GM23248 (cell line): ENCODE measurements at regions not wholly inside any gene's neighbourhood (a gene's known extent, or its start where the extent isn't known, plus 50 kb on each side); places are given as distances from the start of the nearest gene placed in this dataset.

Experiments used
- DNase-seq: peaks from one replicate; pipeline ENCODE4 v3.0.0-alpha.2; 2015
- H2AFZ ChIP-seq: fragments of 200-600 bp; sonication (generic); 2 replicates; pipeline ENCODE4 v1.6.1; 2016; ENCODE audit warnings: antibody characterized with exemption
- H3F3A ChIP-seq: fragments of 200-600 bp; sonication (generic); 2 replicates; pipeline ENCODE4 v1.6.1; 2016; ENCODE audit warnings: mild to moderate bottlenecking, antibody characterized with exemption, mixed run types; ENCODE audit not compliant: insufficient read depth
- H3K27ac ChIP-seq: fragments of 200-600 bp; sonication (generic); 2 replicates; pipeline ENCODE4 v1.5.1; 2016; ENCODE audit warnings: mild to moderate bottlenecking
- H3K27me3 ChIP-seq: fragments of 200-600 bp; sonication (generic); replicated peaks from 2 replicates; pipeline ENCODE4 v1.6.1; 2016; ENCODE audit warnings: mild to moderate bottlenecking; ENCODE audit not compliant: insufficient read depth
- H3K36me3 ChIP-seq: fragments of 200-600 bp; sonication (generic); 2 replicates; pipeline ENCODE4 v1.6.1; 2016; ENCODE audit warnings: low read depth, mild to moderate bottlenecking
- H3K4me1 ChIP-seq: fragments of 200-600 bp; sonication (generic); 2 replicates; pipeline ENCODE4 v1.6.1; 2016; ENCODE audit warnings: mild to moderate bottlenecking; ENCODE audit not compliant: insufficient read depth
- H3K4me2 ChIP-seq: fragments of 200-600 bp; sonication (generic); one replicate; pipeline ENCODE4 v1.6.1; 2016; ENCODE audit warnings: mild to moderate bottlenecking; ENCODE audit not compliant: unreplicated experiment
- H3K4me3 ChIP-seq: fragments of 200-600 bp; sonication (generic); 2 replicates; pipeline ENCODE4 v1.5.1; 2016; ENCODE audit warnings: mild to moderate bottlenecking
- H3K79me2 ChIP-seq: fragments of 200-600 bp; sonication (generic); 2 replicates; pipeline ENCODE4 v1.6.1; 2016; ENCODE audit warnings: mild to moderate bottlenecking; ENCODE audit not compliant: insufficient read depth
- H3K9ac ChIP-seq: fragments of 200-600 bp; sonication (generic); 2 replicates; pipeline ENCODE4 v1.6.1; 2016; ENCODE audit warnings: mild to moderate bottlenecking
- H3K9me2 ChIP-seq: fragments of 200-600 bp; sonication (generic); 2 replicates; pipeline ENCODE4 v1.6.1; 2016; ENCODE audit warnings: mixed run types, mild to moderate bottlenecking, moderate library complexity; ENCODE audit not compliant: insufficient read depth
- H3K9me3 ChIP-seq: fragments of 200-600 bp; sonication (generic); one replicate; pipeline ENCODE4 v1.6.1; 2017; ENCODE audit warnings: low read depth
- H4K20me1 ChIP-seq: fragments of 200-600 bp; sonication (generic); 2 replicates; pipeline ENCODE4 v1.6.0; 2016; ENCODE audit not compliant: insufficient read depth
- EZH2 ChIP-seq: fragments of 200-600 bp; sonication (generic); IDR thresholded peaks from 2 replicates; pipeline ENCODE4 v1.6.1; 2018; ENCODE audit warnings: antibody characterized with exemption, mild to moderate bottlenecking; ENCODE audit not compliant: insufficient read depth, poor library complexity, severe bottlenecking
- EZH2phosphoT487 ChIP-seq: fragments of 200-600 bp; sonication (generic); IDR thresholded peaks from 2 replicates; pipeline ENCODE4 v1.6.1; 2018; ENCODE audit warnings: antibody characterized with exemption, moderate library complexity, mild to moderate bottlenecking, low read depth; ENCODE audit not compliant: insufficient read depth
- WGBS, 2 experiments: methylation state at CpG; one replicate each; pipeline ENCODE4 v1.1.6; 2015 to 2017; ENCODE audit warnings: low lambda C conversion rate in 2 of 2, low coverage in 1 of 2; ENCODE audit errors: missing lambda C conversion rate in 2 of 2; 5-methylcytosine and 5-hydroxymethylcytosine counted together
- in situ Hi-C: fragments of 300-500 bp; cut with MboI; formaldehyde crosslinking; loops from 2 replicates; pipeline ENCODE4 v1.15.0; 2020

DNA sequence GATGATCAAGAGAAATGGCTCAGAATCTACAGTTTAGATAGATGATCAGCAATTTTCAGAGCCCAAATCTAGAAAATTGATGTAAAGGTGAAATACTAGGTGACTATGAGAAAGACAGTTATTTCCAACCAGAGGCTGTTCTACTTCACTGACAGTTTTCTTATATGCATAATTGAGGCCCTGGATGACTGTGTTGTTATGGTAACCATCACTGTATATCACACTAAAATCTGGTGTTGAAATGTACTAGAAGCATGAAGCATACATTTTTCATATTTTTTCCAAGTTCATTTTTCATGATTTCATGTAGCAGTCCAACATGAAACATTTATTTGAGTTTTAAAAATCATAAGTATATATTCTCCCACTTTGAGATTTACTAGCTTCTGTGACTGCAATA, 87.4 kb downstream of the ATXN3L start:
- H3K79me2 ChIP-seq: no peaks in the 10 kb centered on the region
- no peaks in the 10 kb centered on the region for H3K4me1 ChIP-seq
- H3K9ac ChIP-seq: no peak overlapping the region
- in situ Hi-C loops: no loop called here
- H4K20me1 ChIP-seq: no peaks in the 10 kb centered on the region
- H3K4me3 ChIP-seq: no peak overlapping the region
- H3K36me3 ChIP-seq: no peaks in the 10 kb centered on the region
- no peak for TF ChIP-seq EZH2phosphoT487
- TF ChIP-seq EZH2: no peak
- no peak for DNase-seq
- H3K9me3 ChIP-seq: no peaks in the 10 kb centered on the region
- H3K9me2 ChIP-seq: no peaks in the 10 kb centered on the region
- no peak overlapping the region for H2AFZ ChIP-seq
- H3K27me3 ChIP-seq: no peaks in the 10 kb centered on the region
- H3F3A ChIP-seq: no peaks in the 10 kb centered on the region
- H3K27ac ChIP-seq: no peak overlapping the region
- no peak overlapping the region for H3K4me2 ChIP-seq

DNA sequence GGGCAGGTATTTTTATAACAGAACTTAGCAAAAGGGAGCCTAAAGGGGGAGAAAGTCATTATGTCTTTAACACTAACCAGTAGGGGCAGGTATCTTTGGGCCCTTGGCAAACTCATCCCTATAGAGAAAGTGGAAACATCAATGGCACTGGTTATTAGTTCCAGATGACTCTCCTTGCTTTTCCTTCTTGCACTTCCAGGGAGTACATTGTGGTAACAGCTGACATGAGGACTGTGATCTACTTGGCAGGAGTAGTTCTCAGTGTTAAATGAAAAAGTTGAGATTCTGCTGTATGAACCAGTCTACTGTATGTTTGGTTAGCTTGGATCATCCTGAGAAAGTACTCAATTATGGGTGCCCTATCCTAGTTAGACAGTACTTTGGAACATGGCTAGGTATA, 93.6 kb downstream of the ATXN3L start:
- no peak overlapping the region for H3K4me2 ChIP-seq
- no peaks in the 10 kb centered on the region for H3K9me3 ChIP-seq
- TF ChIP-seq EZH2phosphoT487 (no peak), EZH2 (no peak)
- no peak overlapping the region for H3K27ac ChIP-seq
- H3K79me2 ChIP-seq: no peaks in the 10 kb centered on the region
- no peaks in the 10 kb centered on the region for H3K27me3 ChIP-seq
- peaks cover 9% of the 10 kb centered on the region for H3K4me1 ChIP-seq
- no peak overlapping the region for H2AFZ ChIP-seq
- no peak for DNase-seq
- peaks cover 9% of the 10 kb centered on the region; the same call in 1 of the 2 replicates for H3F3A ChIP-seq
- H3K4me3 ChIP-seq: no peak overlapping the region
- H3K9ac ChIP-seq: no peak overlapping the region
- in situ Hi-C loops: no loop called here
- no peaks in the 10 kb centered on the region for H4K20me1 ChIP-seq
- no peaks in the 10 kb centered on the region for H3K9me2 ChIP-seq
- H3K36me3 ChIP-seq: no peaks in the 10 kb centered on the region

DNA sequence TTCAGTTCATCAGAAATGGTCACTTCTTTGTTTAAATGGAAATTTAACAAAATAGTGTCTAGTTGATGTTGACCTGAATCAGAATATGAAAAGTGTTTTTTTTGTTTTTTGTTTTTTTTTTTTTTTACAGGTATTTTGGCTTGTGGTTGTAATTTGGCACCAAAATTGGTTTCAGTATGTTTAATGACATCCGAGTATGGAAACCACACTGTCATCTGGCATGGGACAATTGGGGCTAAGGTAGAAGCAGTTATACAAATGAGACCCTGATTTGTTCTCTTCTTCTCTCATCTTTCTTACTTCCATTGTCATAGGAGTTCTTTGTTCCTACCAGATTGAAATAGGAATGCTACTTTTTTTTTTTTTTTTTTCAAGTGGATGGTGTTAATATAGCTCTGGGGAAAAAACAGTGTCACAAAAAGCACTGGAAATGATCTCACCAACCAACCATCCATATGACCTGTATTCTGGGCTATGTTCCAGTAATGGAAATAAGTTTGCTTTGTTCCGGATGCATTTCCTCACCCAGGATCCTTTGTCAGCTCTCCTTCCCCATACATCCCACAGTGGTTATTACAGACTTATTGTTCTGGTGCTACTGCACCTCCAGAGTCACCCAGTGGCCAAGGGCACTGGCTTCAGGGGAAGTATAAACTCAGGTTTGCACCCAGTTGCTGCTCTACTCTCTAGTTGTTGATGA, 95.8 kb downstream of the ATXN3L start:
- no peak overlapping the region for H3K9ac ChIP-seq
- 31 to 35% methylated on average over 2 of the region's 2 CpGs for WGBS, 2 experiments

DNA sequence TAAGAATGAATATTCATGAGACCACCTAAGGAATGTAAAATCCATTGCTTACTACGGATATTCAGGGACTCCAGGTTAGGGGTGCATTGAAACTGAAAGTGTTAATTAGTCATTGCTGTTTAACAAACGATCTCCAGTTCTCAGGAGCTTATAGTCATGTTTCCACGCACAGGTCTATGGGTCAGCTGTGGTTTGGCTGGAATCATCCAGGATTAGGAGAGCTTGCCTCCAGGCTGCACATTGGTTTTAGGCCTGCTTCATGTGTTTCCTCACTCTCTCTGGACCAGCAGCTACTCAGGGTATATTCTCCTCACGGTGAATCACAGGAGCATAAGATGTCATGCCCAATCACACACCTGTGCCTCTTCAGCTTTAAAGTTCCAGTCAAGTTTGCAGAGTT, 98.9 kb downstream of the ATXN3L start:
- TF ChIP-seq EZH2phosphoT487 (no peak), EZH2 (no peak)
- H3K9me2 ChIP-seq: no peaks in the 10 kb centered on the region
- no peaks in the 10 kb centered on the region for H4K20me1 ChIP-seq
- DNase-seq: peak; percentile 44
- no peak overlapping the region for H3K9ac ChIP-seq
- no peaks in the 10 kb centered on the region for H3K79me2 ChIP-seq
- no peaks in the 10 kb centered on the region for H3K9me3 ChIP-seq
- H3K4me1 ChIP-seq: peaks cover 12% of the 10 kb centered on the region
- no peak overlapping the region for H3K4me2 ChIP-seq
- H3F3A ChIP-seq: peaks cover 9% of the 10 kb centered on the region; the same call in 1 of the 2 replicates
- H3K36me3 ChIP-seq: no peaks in the 10 kb centered on the region
- no peak overlapping the region for H3K27ac ChIP-seq
- H3K27me3 ChIP-seq: no peaks in the 10 kb centered on the region
- H2AFZ ChIP-seq: no peak overlapping the region
- no peak overlapping the region for H3K4me3 ChIP-seq
- in situ Hi-C loops: no loop called here
- 51 to 63% methylated on average over 4 of the region's 4 CpGs for WGBS, 2 experiments

More for the DNA sequence above, 95.8 kb downstream of the ATXN3L start:
- peaks cover 9% of the 10 kb centered on the region for H3K4me1 ChIP-seq
- in situ Hi-C loops: no loop called here
- no peaks in the 10 kb centered on the region for H4K20me1 ChIP-seq
- peak overlapping the region; percentile 23 for H3K4me2 ChIP-seq
- DNase-seq: peak; percentile 86
- no peak overlapping the region for H2AFZ ChIP-seq
- H3K79me2 ChIP-seq: no peaks in the 10 kb centered on the region
- H3K9me3 ChIP-seq: no peaks in the 10 kb centered on the region
- no peak for TF ChIP-seq EZH2
- no peaks in the 10 kb centered on the region for H3K36me3 ChIP-seq
- H3K27me3 ChIP-seq: no peaks in the 10 kb centered on the region
- H3K9me2 ChIP-seq: no peaks in the 10 kb centered on the region
- H3K27ac ChIP-seq: peak overlapping the region; percentile 49
- no peak overlapping the region for H3K4me3 ChIP-seq
- H3F3A ChIP-seq: peaks cover 9% of the 10 kb centered on the region; the same call in 1 of the 2 replicates
